ENCODE measurements at regions not wholly inside any gene's neighbourhood (a gene's known extent, or its start where the extent isn't known, plus 50 kb on each side); places are given as distances from the start of the nearest gene placed in this dataset.

GRCh38 chr17:53543472-53543871 is 279.3 kb upstream of the KIF2B start:
- TF ChIP-seq CTCF (tag by site-specific recombination; IDR thresholded peaks at IDR 0.05): no peak
- TF ChIP-seq YY1 (tag by site-specific recombination; IDR thresholded peaks at IDR 0.05): no peak
